ENCODE measurements at regions not wholly inside any gene's neighbourhood (a gene's known extent, or its start where the extent isn't known, plus 50 kb on each side); places are given as distances from the start of the nearest gene placed in this dataset.
"Not testable (repeated sequence)": the region's sequence is repeated elsewhere in the genome, so short reads cannot be mapped to it uniquely, and the experiment has no call there.

DNA sequence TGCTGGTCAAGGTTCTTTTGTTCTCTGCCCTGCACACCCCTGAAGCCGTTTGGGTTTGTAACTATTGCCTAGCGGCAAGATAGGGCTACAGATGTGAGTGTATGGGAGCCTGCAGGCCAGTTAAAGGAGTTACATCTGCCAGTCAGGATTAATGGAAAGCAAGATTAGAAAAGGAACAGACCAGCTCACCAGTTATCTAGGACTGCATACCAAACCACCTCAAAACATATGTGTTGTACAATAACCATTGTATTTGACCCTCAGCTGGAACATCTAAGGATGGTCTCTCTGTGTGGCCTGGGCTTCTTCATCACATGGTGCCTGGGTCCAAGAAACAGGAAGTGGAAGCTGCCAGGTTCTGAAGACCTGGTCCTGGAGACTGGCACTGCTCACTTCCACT, 52.5 kb upstream of the FBXO28 start:
- Histone ChIP-seq H3K4me3 (ENCODE audit: low read length in 2 of 2) (no peak overlapping the region), H3K27me3 (ENCODE audit: control insufficient read depth in 1 of 2, insufficient read depth in 2 of 2, low read length in 1 of 2) (no peaks in the 10 kb centered on the region), H3K36me3 (ENCODE audit: control insufficient read depth in 1 of 2, insufficient read depth in 2 of 2, low read length in 1 of 2) (no peaks in the 10 kb centered on the region), H3K4me1 (ENCODE audit: control insufficient read depth in 1 of 2, insufficient read depth in 2 of 2, low read length in 2 of 2) (no peaks in the 10 kb centered on the region), H3K9me3 (ENCODE audit: control insufficient read depth, low read length) (peaks cover 2% of the 10 kb centered on the region), H3K27ac (ENCODE audit: low read depth in 1 of 2, low read length in 2 of 2) (no peak overlapping the region)
- ATAC-seq (ENCODE audit: low FRiP score) (no peak), DNase-seq (no peak)
- intact Hi-C loops (cut with DNase I): no loop called here
- 57 to 65% methylated on average over 2 of the region's 2 CpGs for WGBS, 2 donors

DNA sequence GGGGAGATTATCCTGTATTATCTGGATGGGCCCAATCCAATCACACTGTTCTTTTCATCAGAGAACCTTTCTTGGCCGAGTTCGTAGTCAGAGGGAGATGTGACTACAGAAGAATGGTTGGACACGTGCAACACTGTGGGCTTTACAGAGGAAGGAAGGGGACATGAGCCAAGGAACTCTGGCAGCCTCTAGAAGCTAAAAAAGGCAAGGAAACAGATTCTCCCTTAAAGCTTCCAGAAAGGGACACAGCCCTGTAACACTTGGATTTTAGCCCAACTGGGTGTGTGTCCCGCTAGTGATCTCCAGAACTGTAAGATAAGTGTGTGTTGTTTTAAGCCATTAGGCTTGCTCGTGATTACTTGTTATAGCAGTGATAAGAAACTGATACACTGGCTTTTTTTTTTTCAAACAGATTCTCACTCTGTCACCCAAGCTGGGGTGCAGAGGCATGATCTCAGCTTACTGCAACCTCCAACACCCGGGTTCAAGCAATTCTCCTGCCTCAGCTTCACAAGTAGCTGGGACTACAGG, 53.9 kb upstream of the FBXO28 start:
- no peaks in the 10 kb centered on the region for H3K27me3 ChIP-seq (ENCODE audit: control insufficient read depth in 1 of 2, insufficient read depth in 2 of 2, low read length in 1 of 2)
- DNase-seq (no peak), ATAC-seq (ENCODE audit: low FRiP score) (no peak)
- H3K4me1 ChIP-seq (ENCODE audit: control insufficient read depth in 1 of 2, insufficient read depth in 2 of 2, low read length in 2 of 2): no peaks in the 10 kb centered on the region
- H3K4me3 ChIP-seq (ENCODE audit: low read length in 2 of 2): no peak overlapping the region
- 68% methylated on average over 6 of the region's 6 CpGs for whole genome bisulfite sequencing, 2 donors
- H3K9me3 ChIP-seq (ENCODE audit: control insufficient read depth, low read length): peaks cover 2% of the 10 kb centered on the region
- H3K36me3 ChIP-seq (ENCODE audit: control insufficient read depth in 1 of 2, insufficient read depth in 2 of 2, low read length in 1 of 2): no peaks in the 10 kb centered on the region
- intact Hi-C loops (cut with DNase I): no loop called here
- H3K27ac ChIP-seq (ENCODE audit: low read depth in 1 of 2, low read length in 2 of 2): no peak overlapping the region

DNA sequence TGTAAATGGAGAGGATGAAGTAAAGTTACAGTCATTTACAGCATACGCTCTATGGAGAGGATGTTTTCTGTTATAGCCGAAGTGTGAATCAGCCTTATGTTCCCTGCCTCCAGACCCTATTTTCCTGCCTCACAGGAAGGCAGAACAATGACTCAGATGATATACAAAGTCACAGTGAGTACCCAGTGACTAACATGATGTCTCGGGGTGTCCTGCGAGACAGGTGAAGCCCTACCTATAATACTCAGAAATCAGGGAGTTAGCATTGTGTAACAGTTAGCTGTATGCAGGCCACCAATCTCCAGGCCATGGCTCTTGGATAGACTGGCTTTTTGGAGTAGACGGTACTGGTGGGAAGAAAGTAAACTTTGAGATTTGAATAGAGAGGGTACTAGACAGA, 55.6 kb upstream of the FBXO28 start:
- Histone ChIP-seq H3K27me3 (ENCODE audit: control insufficient read depth in 1 of 2, insufficient read depth in 2 of 2, low read length in 1 of 2) (no peaks in the 10 kb centered on the region), H3K27ac (ENCODE audit: low read depth in 1 of 2, low read length in 2 of 2) (no peak overlapping the region), H3K36me3 (ENCODE audit: control insufficient read depth in 1 of 2, insufficient read depth in 2 of 2, low read length in 1 of 2) (no peaks in the 10 kb centered on the region), H3K4me1 (ENCODE audit: control insufficient read depth in 1 of 2, insufficient read depth in 2 of 2, low read length in 2 of 2) (no peaks in the 10 kb centered on the region), H3K4me3 (ENCODE audit: low read length in 2 of 2) (no peak overlapping the region), H3K9me3 (ENCODE audit: control insufficient read depth, low read length) (peaks cover 2% of the 10 kb centered on the region)
- WGBS, 2 donors: 94 to 96% methylated on average over 5 of the region's 5 CpGs
- no peak for ATAC-seq (ENCODE audit: low FRiP score)
- no peak for DNase-seq
- intact Hi-C loops (cut with DNase I): no loop called here

DNA sequence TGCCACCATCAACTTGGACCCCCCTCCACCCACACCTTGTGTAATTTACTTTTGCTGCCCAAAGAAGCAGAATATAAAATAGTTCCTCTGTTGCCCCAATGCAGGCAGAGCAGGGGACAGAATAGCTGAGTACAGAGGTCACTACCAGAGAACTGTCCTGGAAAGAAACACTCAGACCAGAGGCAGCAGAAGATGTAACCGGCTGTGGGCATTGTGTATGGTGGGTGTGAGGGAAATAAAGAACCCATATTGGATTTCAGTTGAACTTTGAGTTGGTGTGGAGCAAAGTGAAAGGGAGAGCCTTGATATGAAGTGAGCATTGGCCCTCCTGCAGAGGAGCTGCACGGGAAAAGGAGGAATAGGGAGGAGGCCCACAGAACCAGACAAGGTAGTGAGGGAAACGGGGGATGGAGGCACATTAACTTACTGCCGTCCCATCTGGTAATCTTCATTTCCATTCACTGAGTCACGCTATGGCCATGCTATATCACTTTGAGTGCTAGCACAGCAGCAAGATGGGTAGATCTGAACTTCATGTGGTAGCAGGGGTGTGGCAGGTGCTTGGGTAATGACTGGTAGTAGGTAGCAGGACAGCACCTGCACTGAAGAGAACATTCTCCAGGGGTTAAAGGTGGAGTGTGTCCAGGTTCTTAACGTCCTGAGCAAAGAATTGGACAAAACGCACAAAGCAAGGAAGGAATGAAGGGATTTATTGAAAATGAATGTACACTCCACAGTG, 56.3 kb upstream of the FBXO28 start:
- Histone ChIP-seq H3K36me3 (ENCODE audit: control insufficient read depth in 1 of 2, insufficient read depth in 2 of 2, low read length in 1 of 2) (no peaks in the 10 kb centered on the region), H3K4me1 (ENCODE audit: control insufficient read depth in 1 of 2, insufficient read depth in 2 of 2, low read length in 2 of 2) (no peaks in the 10 kb centered on the region), H3K27ac (ENCODE audit: low read depth in 1 of 2, low read length in 2 of 2) (no peak overlapping the region), H3K9me3 (ENCODE audit: control insufficient read depth, low read length) (peaks cover 2% of the 10 kb centered on the region), H3K4me3 (ENCODE audit: low read length in 2 of 2) (no peak overlapping the region), H3K27me3 (ENCODE audit: control insufficient read depth in 1 of 2, insufficient read depth in 2 of 2, low read length in 1 of 2) (no peaks in the 10 kb centered on the region)
- DNase-seq: no peak
- intact Hi-C loops (cut with DNase I): no loop called here
- ATAC-seq (ENCODE audit: low FRiP score): no peak
- 87 to 91% methylated on average over 7 of the region's 7 CpGs for WGBS, 2 donors

DNA sequence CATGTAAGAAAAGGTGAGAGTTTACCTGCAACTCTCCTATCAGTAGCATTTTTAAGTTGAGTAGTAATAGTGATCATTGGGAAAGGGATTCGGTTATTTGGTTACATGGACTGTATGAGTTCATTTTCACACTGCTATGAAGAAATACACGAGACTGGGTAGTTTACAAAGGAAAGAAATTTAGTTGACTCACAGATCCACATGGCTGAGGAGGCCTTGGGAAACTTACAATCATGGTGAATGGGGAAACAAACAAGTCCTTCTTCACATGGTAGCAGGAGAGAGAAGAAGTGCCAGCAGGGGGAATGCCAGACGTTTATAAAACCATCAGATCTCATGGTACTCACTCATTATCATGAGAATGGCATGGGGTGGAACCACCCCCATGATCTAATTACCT, 59.3 kb upstream of the FBXO28 start:
- ATAC-seq (ENCODE audit: low FRiP score): no peak
- intact Hi-C loops (cut with DNase I): no loop called here
- Histone ChIP-seq H3K4me3 (ENCODE audit: low read length in 2 of 2) (no peak overlapping the region), H3K36me3 (ENCODE audit: control insufficient read depth in 1 of 2, insufficient read depth in 2 of 2, low read length in 1 of 2) (no peaks in the 10 kb centered on the region), H3K4me1 (ENCODE audit: control insufficient read depth in 1 of 2, insufficient read depth in 2 of 2, low read length in 2 of 2) (no peaks in the 10 kb centered on the region), H3K27ac (ENCODE audit: low read depth in 1 of 2, low read length in 2 of 2) (no peak overlapping the region), H3K9me3 (ENCODE audit: control insufficient read depth, low read length) (no peaks in the 10 kb centered on the region), H3K27me3 (ENCODE audit: control insufficient read depth in 1 of 2, insufficient read depth in 2 of 2, low read length in 1 of 2) (no peaks in the 10 kb centered on the region)
- 65 to 66% methylated on average over 3 of the region's 3 CpGs for WGBS, 2 donors
- no peak for DNase-seq

DNA sequence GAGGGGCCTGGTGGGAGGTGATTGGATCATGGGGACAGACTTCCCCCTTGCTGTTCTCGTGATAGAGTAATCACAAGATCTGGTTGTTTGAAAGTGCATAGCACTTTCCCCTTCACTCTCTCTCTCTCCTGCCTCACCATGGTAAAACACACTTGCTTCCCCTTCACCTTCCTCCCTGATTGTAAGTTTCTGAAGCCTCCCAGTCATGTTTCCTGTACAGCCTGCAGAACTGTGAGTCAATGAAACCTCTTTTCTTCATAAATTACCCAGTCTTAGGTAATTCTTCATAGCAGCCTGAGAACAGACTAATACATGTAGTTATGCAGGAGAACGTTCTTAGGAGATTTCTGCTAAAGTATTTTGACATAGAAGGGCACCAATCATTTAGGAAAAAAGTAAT, 59.9 kb upstream of the FBXO28 start:
- no peaks in the 10 kb centered on the region for H3K36me3 ChIP-seq (ENCODE audit: control insufficient read depth in 1 of 2, insufficient read depth in 2 of 2, low read length in 1 of 2)
- no peak overlapping the region for H3K27ac ChIP-seq (ENCODE audit: low read depth in 1 of 2, low read length in 2 of 2)
- no peaks in the 10 kb centered on the region for H3K27me3 ChIP-seq (ENCODE audit: control insufficient read depth in 1 of 2, insufficient read depth in 2 of 2, low read length in 1 of 2)
- no peak overlapping the region for H3K4me3 ChIP-seq (ENCODE audit: low read length in 2 of 2)
- intact Hi-C loops (cut with DNase I): no loop called here
- no peaks in the 10 kb centered on the region for H3K4me1 ChIP-seq (ENCODE audit: control insufficient read depth in 1 of 2, insufficient read depth in 2 of 2, low read length in 2 of 2)
- no peaks in the 10 kb centered on the region for H3K9me3 ChIP-seq (ENCODE audit: control insufficient read depth, low read length)
- DNase-seq (no peak), ATAC-seq (ENCODE audit: low FRiP score) (no peak)
- 51 to 62% methylated on average over 2 of the region's 2 CpGs for WGBS, 2 donors

DNA sequence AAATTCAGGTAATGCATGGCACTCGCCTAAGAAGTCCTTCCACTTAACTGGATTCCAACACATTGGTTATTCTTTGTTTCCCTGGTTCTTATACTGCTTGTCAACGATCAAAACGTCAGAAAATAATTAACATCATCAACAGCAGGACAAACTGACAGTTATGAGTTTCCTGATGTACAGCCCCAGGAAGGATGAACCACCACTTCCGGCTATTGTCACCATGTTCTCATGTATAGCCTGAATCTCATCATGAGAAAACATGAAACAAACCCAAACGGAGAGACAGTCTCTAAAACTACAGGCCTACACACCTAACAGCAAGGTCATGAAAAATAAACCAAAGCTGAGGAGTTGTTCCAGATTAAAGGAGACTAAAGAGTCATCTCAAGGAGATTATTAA, 60.5 kb upstream of the FBXO28 start:
- 66% methylated on average over 5 of the region's 5 CpGs for WGBS, 2 donors
- intact Hi-C loops (cut with DNase I): no loop called here
- no peak overlapping the region for H3K27ac ChIP-seq (ENCODE audit: low read depth in 1 of 2, low read length in 2 of 2)

DNA sequence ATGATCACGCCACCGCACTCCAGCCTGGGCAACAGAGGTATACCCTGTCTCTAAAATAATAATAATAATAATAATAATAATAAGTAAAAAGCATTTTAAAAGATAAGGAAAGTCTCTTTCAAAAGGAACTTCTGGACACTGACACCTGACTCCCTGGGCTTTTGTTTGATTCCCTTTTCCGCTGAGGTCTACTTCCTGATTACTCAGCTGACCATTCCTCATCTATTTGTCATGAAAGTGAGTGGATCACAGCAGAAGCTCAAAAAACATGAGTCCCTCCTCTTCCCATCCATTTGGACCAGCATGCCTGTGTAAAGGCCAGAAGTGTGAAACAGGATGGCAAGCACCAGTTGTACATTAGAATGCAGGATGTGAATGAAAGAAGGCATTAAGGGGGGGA, 61.1 kb upstream of the FBXO28 start:
- Histone ChIP-seq H3K27ac (ENCODE audit: low read depth in 1 of 2, low read length in 2 of 2) (no peak overlapping the region), H3K27me3 (ENCODE audit: control insufficient read depth in 1 of 2, insufficient read depth in 2 of 2, low read length in 1 of 2) (no peaks in the 10 kb centered on the region), H3K4me1 (ENCODE audit: control insufficient read depth in 1 of 2, insufficient read depth in 2 of 2, low read length in 2 of 2) (no peaks in the 10 kb centered on the region), H3K4me3 (ENCODE audit: low read length in 2 of 2) (no peak overlapping the region), H3K36me3 (ENCODE audit: control insufficient read depth in 1 of 2, insufficient read depth in 2 of 2, low read length in 1 of 2) (no peaks in the 10 kb centered on the region), H3K9me3 (ENCODE audit: control insufficient read depth, low read length) (no peaks in the 10 kb centered on the region)
- WGBS, 2 donors: 94 to 96% methylated on average over 3 of the region's 3 CpGs
- DNase-seq (no peak), ATAC-seq (ENCODE audit: low FRiP score) (no peak)
- intact Hi-C loops (cut with DNase I): no loop called here

More for the DNA sequence above, 60.5 kb upstream of the FBXO28 start:
- Histone ChIP-seq H3K9me3 (ENCODE audit: control insufficient read depth, low read length) (no peaks in the 10 kb centered on the region), H3K4me1 (ENCODE audit: control insufficient read depth in 1 of 2, insufficient read depth in 2 of 2, low read length in 2 of 2) (no peaks in the 10 kb centered on the region), H3K36me3 (ENCODE audit: control insufficient read depth in 1 of 2, insufficient read depth in 2 of 2, low read length in 1 of 2) (no peaks in the 10 kb centered on the region), H3K4me3 (ENCODE audit: low read length in 2 of 2) (no peak overlapping the region), H3K27me3 (ENCODE audit: control insufficient read depth in 1 of 2, insufficient read depth in 2 of 2, low read length in 1 of 2) (no peaks in the 10 kb centered on the region)
- ATAC-seq (ENCODE audit: low FRiP score) (no peak), DNase-seq (no peak)

DNA sequence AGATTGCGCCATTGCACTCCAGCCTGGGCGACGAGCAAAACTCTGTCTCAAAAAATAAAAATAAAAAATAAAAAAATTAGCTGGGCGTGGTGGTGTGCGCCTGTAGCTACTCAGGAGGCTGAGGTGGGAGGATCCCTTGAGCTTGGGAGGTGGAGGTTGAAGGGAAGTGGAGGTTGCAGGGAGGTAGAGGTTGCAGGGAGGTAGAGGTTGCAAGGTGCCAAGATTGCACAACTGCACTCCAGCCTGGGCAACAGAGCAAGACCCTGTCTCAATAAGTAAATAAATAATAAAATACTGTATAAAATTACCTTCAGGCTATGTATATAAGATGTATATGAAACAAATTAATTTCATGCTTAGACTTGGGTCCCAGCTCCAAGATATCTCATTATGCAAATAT, 62.1 kb upstream of the FBXO28 start:
- not testable (repeated sequence) for H3K27me3 ChIP-seq (ENCODE audit: control insufficient read depth in 1 of 2, insufficient read depth in 2 of 2, low read length in 1 of 2); H3K4me3 ChIP-seq (ENCODE audit: low read length in 2 of 2); DNase-seq; H3K4me1 ChIP-seq (ENCODE audit: control insufficient read depth in 1 of 2, insufficient read depth in 2 of 2, low read length in 2 of 2); ATAC-seq (ENCODE audit: low FRiP score); H3K36me3 ChIP-seq (ENCODE audit: control insufficient read depth in 1 of 2, insufficient read depth in 2 of 2, low read length in 1 of 2); H3K27ac ChIP-seq (ENCODE audit: low read depth in 1 of 2, low read length in 2 of 2); H3K9me3 ChIP-seq (ENCODE audit: control insufficient read depth, low read length)
- intact Hi-C loops (cut with DNase I): loop anchor here in 1 of 2 donors (2.0 kb wide), 1 partner anchor 353 kb away; no protein-coding TSS in a partner anchor
- WGBS, 2 donors: 82% methylated on average over 5 of the region's 5 CpGs
